ENCODE measurements at regions not wholly inside any gene's neighbourhood (a gene's known extent, or its start where the extent isn't known, plus 50 kb on each side); places are given as distances from the start of the nearest gene placed in this dataset.

DNA sequence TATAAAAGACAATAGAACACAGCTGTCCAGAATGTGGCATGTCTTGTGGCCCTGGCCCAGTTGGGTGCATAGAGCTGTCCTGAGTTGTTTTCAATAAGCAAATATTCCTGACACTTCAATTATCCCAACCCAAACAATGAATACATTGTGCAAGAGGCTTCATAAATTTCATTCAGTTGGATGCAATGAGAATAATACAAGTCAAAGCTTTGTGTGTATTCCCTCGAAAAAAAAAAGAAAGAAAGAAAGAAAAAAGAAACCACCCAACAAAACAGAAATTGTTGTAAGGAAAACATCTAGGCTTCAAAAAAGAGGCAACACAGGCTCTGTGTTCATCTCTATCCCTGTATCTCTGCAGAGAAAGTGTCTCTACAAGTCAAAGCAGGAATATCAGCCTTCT lies 138.7 kb upstream of the ADO start:
- Histone ChIP-seq H3K27ac (ENCODE audit: low read depth, low read length) (no peak overlapping the region), H3K4me3 (ENCODE audit: low read length) (no peak overlapping the region), H3K4me1 (ENCODE audit: control insufficient read depth, insufficient read depth, low read length) (no peaks in the 10 kb centered on the region), H3K9me3 (ENCODE audit: control insufficient read depth, low read length) (peaks cover 11% of the 10 kb centered on the region), H3K36me3 (ENCODE audit: control insufficient read depth, insufficient read depth, low read length) (no peaks in the 10 kb centered on the region), H3K9ac (ENCODE audit: extremely low read depth, low read length, poor library complexity, severe bottlenecking) (no peak overlapping the region), H3K27me3 (ENCODE audit: control insufficient read depth, insufficient read depth, low read length, poor library complexity, severe bottlenecking) (no peaks in the 10 kb centered on the region)
- no peak overlapping the region for H3K27ac Mint-ChIP-seq
- no peaks in the 10 kb centered on the region for H3K36me3 Mint-ChIP-seq (ENCODE audit: low read depth)
- H3K4me3 Mint-ChIP-seq: no peak overlapping the region
- H3K9me3 Mint-ChIP-seq: peaks cover 9% of the 10 kb centered on the region
- peaks cover 4% of the 10 kb centered on the region for H3K27me3 Mint-ChIP-seq (ENCODE audit: insufficient read depth)
- peaks cover 5% of the 10 kb centered on the region for H3K4me1 Mint-ChIP-seq
- TF ChIP-seq, protein P1, sequence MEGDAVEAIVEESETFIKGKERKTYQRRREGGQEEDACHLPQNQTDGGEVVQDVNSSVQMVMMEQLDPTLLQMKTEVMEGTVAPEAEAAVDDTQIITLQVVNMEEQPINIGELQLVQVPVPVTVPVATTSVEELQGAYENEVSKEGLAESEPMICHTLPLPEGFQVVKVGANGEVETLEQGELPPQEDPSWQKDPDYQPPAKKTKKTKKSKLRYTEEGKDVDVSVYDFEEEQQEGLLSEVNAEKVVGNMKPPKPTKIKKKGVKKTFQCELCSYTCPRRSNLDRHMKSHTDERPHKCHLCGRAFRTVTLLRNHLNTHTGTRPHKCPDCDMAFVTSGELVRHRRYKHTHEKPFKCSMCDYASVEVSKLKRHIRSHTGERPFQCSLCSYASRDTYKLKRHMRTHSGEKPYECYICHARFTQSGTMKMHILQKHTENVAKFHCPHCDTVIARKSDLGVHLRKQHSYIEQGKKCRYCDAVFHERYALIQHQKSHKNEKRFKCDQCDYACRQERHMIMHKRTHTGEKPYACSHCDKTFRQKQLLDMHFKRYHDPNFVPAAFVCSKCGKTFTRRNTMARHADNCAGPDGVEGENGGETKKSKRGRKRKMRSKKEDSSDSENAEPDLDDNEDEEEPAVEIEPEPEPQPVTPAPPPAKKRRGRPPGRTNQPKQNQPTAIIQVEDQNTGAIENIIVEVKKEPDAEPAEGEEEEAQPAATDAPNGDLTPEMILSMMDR (conservative IDR thresholded peaks at IDR 0.05): no peak
- WGBS, 2 experiments (ENCODE audit: insufficient coverage in 1 of 2, insufficient read length in 1 of 2): 71% methylated on average over 1 of the region's 1 CpG; no CpG with 5 or more reads in 1 of the 2 experiments
- no peak for DNase-seq

DNA sequence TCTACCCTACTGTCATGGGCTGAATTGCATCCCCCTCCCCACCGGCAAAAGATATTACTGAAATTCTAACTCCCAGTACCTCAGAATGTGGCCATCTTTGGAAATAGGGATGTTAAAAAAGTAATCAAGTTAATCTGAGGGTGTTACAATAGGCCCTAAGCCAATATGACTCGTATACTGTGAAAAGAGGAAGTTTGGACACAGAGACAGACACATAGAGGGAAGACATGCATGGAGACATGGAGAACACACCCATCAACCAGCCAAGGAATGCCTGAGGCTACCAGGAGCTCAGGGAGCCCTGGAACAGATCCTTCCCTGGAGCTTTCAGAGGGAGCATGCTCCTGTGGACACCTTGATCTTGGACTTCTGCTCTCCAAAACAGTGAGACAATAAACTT lies 138.2 kb upstream of the ADO start:
- DNase-seq: no peak
- Histone ChIP-seq H3K27ac (ENCODE audit: low read depth, low read length) (no peak overlapping the region), H3K27me3 (ENCODE audit: control insufficient read depth, insufficient read depth, low read length, poor library complexity, severe bottlenecking) (no peaks in the 10 kb centered on the region), H3K4me1 (ENCODE audit: control insufficient read depth, insufficient read depth, low read length) (no peaks in the 10 kb centered on the region), H3K36me3 (ENCODE audit: control insufficient read depth, insufficient read depth, low read length) (no peaks in the 10 kb centered on the region), H3K9me3 (ENCODE audit: control insufficient read depth, low read length) (peaks cover 11% of the 10 kb centered on the region), H3K9ac (ENCODE audit: extremely low read depth, low read length, poor library complexity, severe bottlenecking) (no peak overlapping the region), H3K4me3 (ENCODE audit: low read length) (no peak overlapping the region)
- Mint-ChIP-seq H3K27me3 (ENCODE audit: insufficient read depth) (peaks cover 4% of the 10 kb centered on the region), H3K36me3 (ENCODE audit: low read depth) (no peaks in the 10 kb centered on the region), H3K4me3 (no peak overlapping the region), H3K4me1 (peaks cover 5% of the 10 kb centered on the region), H3K27ac (no peak overlapping the region), H3K9me3 (peaks cover 7% of the 10 kb centered on the region)
- TF ChIP-seq, protein P1 (conservative IDR thresholded peaks at IDR 0.05): no peak
- 92 to 100% methylated on average over 1 to 2 of the region's 2 CpGs for WGBS, 2 experiments (ENCODE audit: insufficient coverage in 1 of 2, insufficient read length in 1 of 2)

DNA sequence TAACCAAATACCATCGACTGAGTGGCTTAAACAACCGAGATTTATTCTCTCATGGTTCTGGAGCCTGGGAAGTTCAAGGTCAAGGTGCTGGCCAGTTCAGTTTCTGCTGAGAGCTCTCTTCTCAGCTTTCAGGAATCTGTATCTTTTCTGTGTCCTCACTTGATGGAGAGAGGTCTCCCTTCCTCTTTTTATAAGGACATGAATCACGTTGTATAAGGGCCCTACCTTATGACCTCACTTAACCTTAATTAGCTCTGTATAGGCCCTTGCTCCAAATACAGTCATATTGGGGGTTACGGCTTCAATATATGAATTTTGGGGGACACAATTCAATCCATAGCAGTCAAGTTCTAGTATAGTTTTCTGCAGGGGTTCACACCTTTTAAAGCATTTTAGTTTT lies 135.2 kb upstream of the ADO start:
- H3K27me3 Mint-ChIP-seq (ENCODE audit: insufficient read depth): peaks cover 1% of the 10 kb centered on the region
- TF ChIP-seq, protein P1 (conservative IDR thresholded peaks at IDR 0.05): no peak

More for the DNA sequence above, 135.2 kb upstream of the ADO start:
- no peaks in the 10 kb centered on the region for H3K4me1 ChIP-seq (ENCODE audit: control insufficient read depth, insufficient read depth, low read length)
- H3K27ac Mint-ChIP-seq: no peak overlapping the region
- H3K9me3 ChIP-seq (ENCODE audit: control insufficient read depth, low read length): no peaks in the 10 kb centered on the region
- no peak overlapping the region for H3K4me3 Mint-ChIP-seq
- H3K27ac ChIP-seq (ENCODE audit: low read depth, low read length): no peak overlapping the region
- 70 to 72% methylated on average over 4 of the region's 4 CpGs for WGBS, 2 experiments (ENCODE audit: insufficient coverage in 1 of 2, insufficient read length in 1 of 2)
- no peaks in the 10 kb centered on the region for H3K36me3 ChIP-seq (ENCODE audit: control insufficient read depth, insufficient read depth, low read length)
- no peaks in the 10 kb centered on the region for H3K36me3 Mint-ChIP-seq (ENCODE audit: low read depth)
- no peak overlapping the region for H3K9ac ChIP-seq (ENCODE audit: extremely low read depth, low read length, poor library complexity, severe bottlenecking)
- no peak for DNase-seq
- no peaks in the 10 kb centered on the region for H3K9me3 Mint-ChIP-seq
- peaks cover 5% of the 10 kb centered on the region for H3K4me1 Mint-ChIP-seq
- no peaks in the 10 kb centered on the region for H3K27me3 ChIP-seq (ENCODE audit: control insufficient read depth, insufficient read depth, low read length, poor library complexity, severe bottlenecking)
- no peak overlapping the region for H3K4me3 ChIP-seq (ENCODE audit: low read length)

Measured in endodermal cell (in vitro differentiated cells).